Stimulated activated CD4-positive, alpha-beta T cell treated with anti-CD3 and anti-CD28 coated beads, Interleukin-4, amount 100 ng/mL, for 4 hours (primary cell): ENCODE measurements at regions not wholly inside any gene's neighbourhood (a gene's known extent, or its start where the extent isn't known, plus 50 kb on each side); places are given as distances from the start of the nearest gene placed in this dataset.
"Not testable (repeated sequence)": the region's sequence is repeated elsewhere in the genome, so short reads cannot be mapped to it uniquely, and the experiment has no call there.

Source experiments
- DNase-seq, 2 experiments: peaks; one replicate each; pipeline ENCODE4 v3.0.0-alpha.2; 2020

DNA sequence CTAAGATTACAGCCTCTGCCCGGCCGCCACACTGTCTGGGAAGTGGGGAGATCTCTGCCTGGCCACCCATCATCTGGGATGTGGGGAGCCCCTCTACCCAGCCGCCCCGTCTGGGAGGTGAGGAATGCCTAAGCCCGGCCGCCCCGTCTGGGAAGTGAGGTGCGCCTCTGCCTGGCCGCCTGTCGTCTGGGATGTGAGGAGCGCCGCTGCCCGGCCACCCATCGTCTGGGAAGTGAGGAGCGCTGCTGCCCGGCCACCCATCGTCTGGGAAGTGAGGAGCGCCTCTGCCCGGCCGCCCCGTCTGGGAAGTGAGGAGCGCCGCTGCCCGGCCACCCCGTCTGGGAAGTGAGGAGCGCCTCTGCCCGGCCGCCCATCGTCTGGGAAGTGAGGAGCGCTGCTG is 135.9 kb upstream of the PROKR2 start:
- not testable (repeated sequence) for DNase-seq

DNA sequence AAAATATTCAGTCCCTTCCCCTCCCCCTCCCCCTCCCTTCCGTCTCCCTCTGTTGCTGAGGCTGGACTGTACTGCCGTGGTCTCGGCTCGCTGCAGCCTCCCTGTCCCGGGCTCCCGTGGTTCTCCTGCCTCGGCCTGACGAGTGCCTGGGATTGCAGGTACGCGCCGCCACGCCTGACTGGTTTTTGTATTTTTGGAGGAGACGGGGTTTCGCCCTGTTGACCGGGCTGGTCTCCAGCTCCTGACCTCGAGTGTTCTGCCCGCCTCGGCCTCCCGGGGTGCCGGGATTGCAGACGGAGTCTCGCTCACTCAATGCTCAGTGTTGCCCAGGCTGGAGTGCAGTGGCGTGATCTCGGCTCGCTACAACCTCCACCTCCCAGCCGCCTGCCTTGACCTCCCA is 135.5 kb upstream of the PROKR2 start:
- DNase-seq = not testable (repeated sequence)

GRCh38 chr20:5451643-5452210 is 135.0 kb upstream of the PROKR2 start:
- DNase-seq = no peak

GRCh38 chr20:5448449-5449118 is 131.8 kb upstream of the PROKR2 start:
- DNase-seq = peak; percentile 19 to 40

DNA sequence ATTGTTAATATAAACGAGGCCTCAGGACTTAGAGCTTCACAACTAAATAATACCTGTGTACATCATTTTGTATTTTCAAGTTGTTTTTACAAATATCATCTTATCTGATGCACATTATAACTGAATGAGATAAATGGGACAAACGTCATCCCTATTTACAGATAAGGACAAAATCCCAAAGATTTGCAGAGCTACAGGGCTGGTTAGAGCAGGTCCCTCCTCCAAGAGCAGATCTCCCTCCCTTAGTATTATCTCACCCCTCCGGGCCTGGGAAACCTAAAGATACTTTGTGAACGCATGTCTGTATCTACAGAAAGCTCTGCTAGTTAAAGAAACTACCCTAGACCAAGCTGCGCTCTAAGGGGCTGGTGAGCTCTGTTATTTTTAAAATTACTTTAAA is 130.4 kb upstream of the PROKR2 start:
- DNase-seq = no peak

- no peak for DNase-seq
Observed at GRCh38 chr20:5445611-5446010, 128.9 kb upstream of the PROKR2 start.

DNA sequence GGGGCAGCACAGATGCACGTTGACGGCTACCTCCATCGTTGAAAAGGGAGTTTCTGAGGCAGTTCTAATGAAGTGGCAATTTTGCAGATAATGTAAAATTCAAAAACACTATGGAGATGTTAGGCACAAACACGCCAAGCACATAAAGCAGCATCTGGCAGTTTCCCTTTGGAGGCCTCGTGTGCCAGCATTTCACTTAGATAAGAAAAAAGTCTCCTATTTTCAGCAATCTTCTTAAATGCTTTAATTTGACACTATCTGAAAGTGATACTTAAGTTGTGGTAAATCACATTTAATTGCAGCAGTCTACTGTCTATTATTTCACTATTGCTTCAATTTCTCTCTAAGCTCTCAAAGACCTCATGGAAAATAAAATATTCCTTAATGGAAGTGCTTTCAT is 125.3 kb upstream of the PROKR2 start:
- no peak for DNase-seq

GRCh38 chr20:5434116-5434515 is 117.4 kb upstream of the PROKR2 start:
- DNase-seq = no peak

- no peak for DNase-seq
Observed at GRCh38 chr20:5433352-5433751, 116.6 kb upstream of the PROKR2 start.

GRCh38 chr20:5432030-5432429 is 115.3 kb upstream of the PROKR2 start:
- DNase-seq = no peak

DNA sequence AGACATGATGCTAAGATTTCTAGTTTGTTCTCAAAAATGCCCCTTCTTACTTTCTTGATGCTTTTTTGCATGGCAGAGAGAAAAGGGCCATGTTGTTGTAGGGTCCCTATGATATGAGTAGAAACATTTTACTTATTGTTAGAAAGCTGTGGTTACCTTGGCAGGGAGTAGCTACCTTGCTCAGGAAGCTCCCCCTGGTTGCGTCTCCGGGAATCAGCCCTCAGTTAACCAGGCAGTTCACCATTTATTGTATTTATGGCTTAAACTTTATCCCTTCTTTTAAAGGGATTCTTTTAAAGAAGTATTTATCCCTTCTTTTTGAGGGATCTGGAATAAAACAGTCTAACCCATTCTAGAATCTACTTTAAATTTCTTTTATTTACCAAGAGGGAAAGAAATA is 113.9 kb upstream of the PROKR2 start:
- DNase-seq = no peak

DNA sequence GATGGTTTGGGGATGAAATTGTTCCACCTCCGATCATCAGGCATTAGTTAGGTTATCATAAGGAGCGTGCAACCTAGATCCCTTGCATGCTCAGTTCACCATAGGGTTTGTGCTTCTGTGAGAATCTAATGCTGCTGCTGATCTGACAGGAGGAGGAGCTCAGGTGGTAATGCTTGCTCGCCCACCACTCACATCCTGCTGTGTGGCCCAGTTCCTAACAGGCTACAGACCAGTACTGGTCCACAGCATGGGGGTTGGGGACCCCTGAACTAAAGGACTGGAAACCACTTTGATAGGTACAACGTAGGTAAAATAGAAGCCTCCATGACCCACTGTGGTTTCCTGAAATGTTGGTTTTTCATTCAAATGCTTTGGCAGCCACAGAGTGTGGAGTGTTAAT is 109.3 kb upstream of the PROKR2 start:
- no peak for DNase-seq

- DNase-seq = no peak
Observed at GRCh38 chr20:5416086-5416485, 99.3 kb upstream of the PROKR2 start.

- no peak for DNase-seq
Observed at GRCh38 chr20:5413394-5413793, 96.6 kb upstream of the PROKR2 start.

- DNase-seq = no peak
Observed at GRCh38 chr20:5410470-5410869, 93.7 kb upstream of the PROKR2 start.

GRCh38 chr20:5402903-5403531 is 86.3 kb upstream of the PROKR2 start:
- DNase-seq = no peak

DNA sequence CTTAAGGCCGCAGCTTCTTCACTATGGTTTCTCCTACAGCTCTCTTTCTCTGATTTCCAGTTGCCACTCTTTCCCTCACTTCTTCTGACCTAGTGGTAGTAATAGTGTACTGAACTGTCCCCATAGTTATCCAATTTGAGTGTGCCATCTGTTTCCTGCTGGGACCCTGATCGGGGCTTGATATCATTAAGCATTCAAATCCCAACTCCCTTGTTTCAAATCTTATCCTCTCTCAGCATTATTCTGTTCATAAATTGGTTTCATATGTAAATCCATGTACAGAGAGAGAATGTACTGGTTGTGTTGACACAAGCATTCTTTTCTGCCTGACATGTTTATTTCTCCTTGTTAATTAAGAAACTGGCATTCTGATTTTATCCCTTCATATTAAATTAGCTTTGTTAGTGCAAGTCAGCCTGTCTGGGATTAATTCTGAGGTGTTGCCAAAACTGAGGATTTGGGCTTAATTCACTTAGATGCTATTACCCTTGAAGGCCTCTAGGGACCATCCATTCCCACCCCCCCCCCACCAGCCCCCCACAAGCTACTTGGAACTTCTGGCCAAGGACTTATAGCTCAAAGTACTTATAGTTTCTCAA is 84.6 kb upstream of the PROKR2 start:
- DNase-seq = no peak

DNA sequence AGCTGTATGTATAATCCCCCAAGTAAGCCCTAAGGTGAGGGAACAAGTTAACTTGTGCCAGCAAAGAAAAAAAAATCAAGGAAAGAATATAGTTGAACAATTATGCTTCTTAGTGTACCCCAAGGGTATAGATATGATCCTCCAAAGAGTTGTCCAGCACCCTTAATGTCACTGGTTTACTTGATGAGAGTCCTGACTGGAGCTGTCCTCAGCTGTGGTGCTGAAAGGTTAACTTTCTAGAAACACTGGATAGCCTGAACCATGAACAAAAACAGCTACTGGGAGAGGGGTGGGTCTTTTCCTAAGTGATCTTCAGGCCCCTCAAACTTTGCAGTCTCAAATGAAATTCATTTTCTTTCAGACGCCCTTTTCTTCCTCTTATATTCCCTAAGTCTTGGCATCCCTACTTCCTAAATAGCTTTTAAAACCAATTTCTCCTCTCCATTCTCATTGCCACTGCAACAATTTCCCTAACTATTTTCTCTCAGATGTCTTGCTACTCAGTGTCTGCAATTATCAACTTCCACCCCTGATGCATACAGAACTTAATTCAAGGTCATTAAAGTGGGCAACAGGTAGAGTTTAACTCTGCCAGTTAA is 83.5 kb upstream of the PROKR2 start:
- no peak for DNase-seq

DNA sequence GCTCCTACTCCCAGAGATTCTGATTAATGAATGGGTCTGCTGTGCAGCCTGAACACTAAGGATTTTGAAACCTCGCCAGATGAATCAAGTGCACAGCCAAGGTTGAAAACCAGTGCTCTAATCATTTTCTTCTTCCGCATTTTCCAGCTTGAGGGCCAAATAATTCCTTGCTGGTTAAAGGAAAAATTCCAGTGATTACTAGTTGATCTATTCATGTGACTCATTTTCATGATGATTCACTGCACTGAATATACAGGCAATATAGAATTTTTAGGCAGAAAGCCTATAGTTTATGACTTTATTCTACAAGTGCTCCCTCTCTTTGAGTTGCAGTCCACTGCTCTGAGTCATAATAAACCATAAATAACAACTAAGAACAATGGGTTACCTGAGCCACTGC is 80.6 kb upstream of the PROKR2 start:
- no peak for DNase-seq

DNA sequence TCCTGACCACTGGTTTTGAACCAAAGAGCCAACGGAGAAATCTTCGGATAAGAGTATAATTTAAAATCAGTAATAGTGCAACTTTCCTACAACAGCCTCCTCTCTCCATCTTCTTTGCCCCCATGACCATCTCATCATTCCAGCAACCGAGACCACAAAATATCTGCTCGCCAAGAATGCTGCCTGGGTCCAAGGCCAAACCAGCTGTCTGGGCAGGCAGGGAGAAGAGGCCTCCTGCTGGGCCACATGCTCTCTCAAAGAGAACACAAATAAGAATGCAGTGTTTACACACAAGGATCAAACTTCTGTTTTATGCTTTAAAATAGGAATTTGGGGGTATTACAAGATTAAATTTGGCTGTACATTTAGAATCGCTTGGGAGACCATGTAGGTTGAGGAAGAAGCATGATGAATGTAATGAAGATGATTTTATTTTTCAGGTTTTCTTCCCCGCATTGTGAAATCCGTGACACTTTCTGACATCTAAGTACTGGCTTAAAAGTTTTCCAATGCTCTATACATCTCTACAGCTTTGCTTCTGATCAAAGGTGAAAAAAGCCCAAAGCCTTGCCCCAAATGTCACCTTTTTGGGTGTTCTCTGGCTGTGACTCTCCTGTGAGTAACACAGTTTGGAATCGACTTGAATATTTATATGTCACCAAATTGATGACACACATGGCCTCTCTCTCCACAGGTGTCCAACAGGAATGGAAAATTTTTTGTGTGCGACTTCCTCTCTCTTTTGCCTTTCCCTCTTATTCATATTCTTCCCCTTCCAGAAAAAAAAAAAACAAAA is 79.4 kb upstream of the PROKR2 start:
- no peak for DNase-seq

- DNase-seq = no peak
Observed at GRCh38 chr20:5393218-5393870, 76.6 kb upstream of the PROKR2 start.

- no peak for DNase-seq
Observed at GRCh38 chr20:5390720-5391119, 74.0 kb upstream of the PROKR2 start.
